BJ (cell line): ENCODE measurements at regions not wholly inside any gene's neighbourhood (a gene's known extent, or its start where the extent isn't known, plus 50 kb on each side); places are given as distances from the start of the nearest gene placed in this dataset.

Source experiments
- CTCF ChIA-PET: fragments of 350-600 bp; formaldehyde crosslinking; extraction: SDS; loops from one replicate; lab custom pipeline; 2021; ENCODE audit warnings: antibody characterized with exemption, inconsistent platforms; lab: Yijun Ruan, JAX
- POLR2A ChIA-PET: fragments of 300-600 bp; sonication (Branson Sonifier 250); formaldehyde crosslinking; extraction: SDS; loops from one replicate; lab custom pipeline; 2021; ENCODE audit warnings: antibody characterized with exemption; lab: Charles Lee
- DNase-seq: peaks from one replicate; pipeline ENCODE4 v3.0.0-alpha.2; 2011; ENCODE audit warnings: low read depth
- H3K27me3 ChIP-seq: 2 replicates; pipeline ENCODE4 v1.6.0; 2011; ENCODE audit warnings: low read length; ENCODE audit not compliant: control insufficient read depth, insufficient read depth
- H3K36me3 ChIP-seq: 2 replicates; pipeline ENCODE4 v1.5.1; 2011; ENCODE audit warnings: low read length; ENCODE audit not compliant: control insufficient read depth, insufficient read depth
- H3K4me3 ChIP-seq: 2 replicates; pipeline ENCODE4 v1.5.1; 2011; ENCODE audit warnings: low read depth, mild to moderate bottlenecking, control low read depth, low read length
- TF ChIP-seq, protein P1 (sequence below): IDR thresholded peaks from 2 replicates; pipeline ENCODE4 v1.5.1; 2011; ENCODE audit warnings: low read depth, mild to moderate bottlenecking, control low read depth, inconsistent platforms, low read length, moderate library complexity; ENCODE audit not compliant: insufficient read depth

GRCh38 chr14:83140756-83141155, 1607.1 kb upstream of the SEL1L start:
- POLR2A ChIA-PET: no interaction called here
- no peaks in the 10 kb centered on the region for H3K27me3 ChIP-seq
- no peak for DNase-seq
- TF ChIP-seq, protein P1, sequence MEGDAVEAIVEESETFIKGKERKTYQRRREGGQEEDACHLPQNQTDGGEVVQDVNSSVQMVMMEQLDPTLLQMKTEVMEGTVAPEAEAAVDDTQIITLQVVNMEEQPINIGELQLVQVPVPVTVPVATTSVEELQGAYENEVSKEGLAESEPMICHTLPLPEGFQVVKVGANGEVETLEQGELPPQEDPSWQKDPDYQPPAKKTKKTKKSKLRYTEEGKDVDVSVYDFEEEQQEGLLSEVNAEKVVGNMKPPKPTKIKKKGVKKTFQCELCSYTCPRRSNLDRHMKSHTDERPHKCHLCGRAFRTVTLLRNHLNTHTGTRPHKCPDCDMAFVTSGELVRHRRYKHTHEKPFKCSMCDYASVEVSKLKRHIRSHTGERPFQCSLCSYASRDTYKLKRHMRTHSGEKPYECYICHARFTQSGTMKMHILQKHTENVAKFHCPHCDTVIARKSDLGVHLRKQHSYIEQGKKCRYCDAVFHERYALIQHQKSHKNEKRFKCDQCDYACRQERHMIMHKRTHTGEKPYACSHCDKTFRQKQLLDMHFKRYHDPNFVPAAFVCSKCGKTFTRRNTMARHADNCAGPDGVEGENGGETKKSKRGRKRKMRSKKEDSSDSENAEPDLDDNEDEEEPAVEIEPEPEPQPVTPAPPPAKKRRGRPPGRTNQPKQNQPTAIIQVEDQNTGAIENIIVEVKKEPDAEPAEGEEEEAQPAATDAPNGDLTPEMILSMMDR: no peak
- CTCF ChIA-PET: interaction anchor here (1.7 kb wide), 1 partner anchor 9 kb away, joined by 4 read pairs; no protein-coding TSS in a partner anchor
- no peak overlapping the region for H3K4me3 ChIP-seq
- H3K36me3 ChIP-seq: no peaks in the 10 kb centered on the region

- DNase-seq: no peak
- Histone ChIP-seq H3K4me3 (no peak overlapping the region), H3K36me3 (no peaks in the 10 kb centered on the region), H3K27me3 (no peaks in the 10 kb centered on the region)
- ChIA-PET POLR2A (no interaction called here), CTCF (no interaction called here)
- TF ChIP-seq, protein P1: no peak
Measured at GRCh38 chr14:83147006-83147405, 1613.4 kb upstream of the SEL1L start.

- no peak for DNase-seq
- CTCF ChIA-PET: no interaction called here
- TF ChIP-seq, protein P1: no peak
- Histone ChIP-seq H3K27me3 (no peaks in the 10 kb centered on the region), H3K4me3 (no peak overlapping the region), H3K36me3 (no peaks in the 10 kb centered on the region)
- POLR2A ChIA-PET: no interaction called here
Measured at GRCh38 chr14:83151571-83151970, 1617.9 kb upstream of the SEL1L start.

DNA sequence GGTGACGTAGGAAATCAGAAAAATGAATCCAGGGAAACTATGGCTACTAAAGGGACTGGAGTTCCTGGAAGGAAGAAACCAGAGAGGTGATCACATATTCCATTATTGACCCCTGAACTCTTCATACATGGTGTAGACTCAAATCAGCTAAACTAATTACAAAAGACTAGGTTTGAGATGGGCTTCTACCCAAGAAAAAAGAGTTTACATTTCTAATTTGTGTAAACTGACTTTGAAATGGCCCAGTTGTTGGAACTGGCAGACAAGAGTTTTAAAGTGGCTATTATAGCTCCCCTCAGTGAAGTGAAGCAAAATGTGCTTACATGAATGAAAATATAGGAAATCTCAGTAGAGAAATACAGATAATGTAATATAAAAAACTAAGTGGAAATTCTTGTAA, 1619.4 kb upstream of the SEL1L start:
- no peaks in the 10 kb centered on the region for H3K36me3 ChIP-seq
- TF ChIP-seq, protein P1: no peak
- ChIA-PET CTCF (no interaction called here), POLR2A (no interaction called here)
- no peak overlapping the region for H3K4me3 ChIP-seq
- DNase-seq: no peak
- no peaks in the 10 kb centered on the region for H3K27me3 ChIP-seq

GRCh38 chr14:83162361-83162929, 1628.8 kb upstream of the SEL1L start:
- POLR2A ChIA-PET: no interaction called here
- DNase-seq: no peak
- H3K4me3 ChIP-seq: no peak overlapping the region
- H3K36me3 ChIP-seq: no peaks in the 10 kb centered on the region
- TF ChIP-seq, protein P1: no peak
- CTCF ChIA-PET: no interaction called here
- H3K27me3 ChIP-seq: no peaks in the 10 kb centered on the region
